Nephron (organoid): ENCODE measurements at regions not wholly inside any gene's neighbourhood (a gene's known extent, or its start where the extent isn't known, plus 50 kb on each side); places are given as distances from the start of the nearest gene placed in this dataset.

Experiments
- H3K27ac Mint-ChIP-seq, 3 experiments: 2 replicates each; pipeline ENCODE4 v1.8.0; 2020; ENCODE audit warnings: mixed read lengths in 3 of 3, mild to moderate bottlenecking in 2 of 3, moderate library complexity in 1 of 3
- H3K27me3 Mint-ChIP-seq: 2 replicates; pipeline ENCODE4 v1.8.0; 2021; ENCODE audit warnings: low read depth, mild to moderate bottlenecking, moderate library complexity, mixed read lengths
- H3K36me3 Mint-ChIP-seq: 2 replicates; pipeline ENCODE4 v1.8.0; 2020; ENCODE audit warnings: low read depth, mixed read lengths
- H3K4me1 Mint-ChIP-seq: 2 replicates; pipeline ENCODE4 v1.8.0; 2020; ENCODE audit warnings: mixed read lengths
- H3K4me3 Mint-ChIP-seq, 3 experiments: 2 replicates each; pipeline ENCODE4 v1.8.0; 2020; ENCODE audit warnings: mild to moderate bottlenecking in 3 of 3, mixed read lengths in 3 of 3, moderate library complexity in 2 of 3
- H3K9me3 Mint-ChIP-seq: 2 replicates; pipeline ENCODE4 v1.8.0; 2020; ENCODE audit warnings: mixed read lengths
- CTCF ChIP-seq, 3 experiments: fragments of 200-600 bp; sonication (generic); IDR thresholded peaks; one replicate each; pipeline ENCODE4 v1.5.0; 2021; ENCODE audit warnings: antibody characterized with exemption in 3 of 3; ENCODE audit not compliant: unreplicated experiment in 3 of 3

- no peaks in the 10 kb centered on the region for H3K4me1 Mint-ChIP-seq
- no peaks in the 10 kb centered on the region for H3K27me3 Mint-ChIP-seq
- no peak overlapping the region for H3K27ac Mint-ChIP-seq
- no peaks in the 10 kb centered on the region for H3K9me3 Mint-ChIP-seq
- H3K36me3 Mint-ChIP-seq, result no peaks in the 10 kb centered on the region
- H3K4me3 Mint-ChIP-seq, result no peak overlapping the region
- no peak for TF ChIP-seq CTCF (IDR thresholded peaks at IDR 0.05; ENCODE audit: unreplicated experiment in 3 of 3)
Measured at GRCh38 chr6:12608874-12609273, 107.7 kb upstream of the PHACTR1 start.

- no peak overlapping the region for H3K4me3 Mint-ChIP-seq
- H3K4me1 Mint-ChIP-seq, result no peaks in the 10 kb centered on the region
- no peaks in the 10 kb centered on the region for H3K27me3 Mint-ChIP-seq
Measured at GRCh38 chr6:12609751-12610150, 106.8 kb upstream of the PHACTR1 start.

GRCh38 chr6:12610862-12611261 lies 105.7 kb upstream of the PHACTR1 start:
- no peak for TF ChIP-seq CTCF (IDR thresholded peaks at IDR 0.05; ENCODE audit: unreplicated experiment in 3 of 3)

More at GRCh38 chr6:12609751-12610150, 106.8 kb upstream of the PHACTR1 start:
- H3K9me3 Mint-ChIP-seq, result no peaks in the 10 kb centered on the region
- no peak for TF ChIP-seq CTCF (IDR thresholded peaks at IDR 0.05; ENCODE audit: unreplicated experiment in 3 of 3)
- no peak overlapping the region for H3K27ac Mint-ChIP-seq
- no peaks in the 10 kb centered on the region for H3K36me3 Mint-ChIP-seq

GRCh38 chr6:12613811-12614210 lies 102.8 kb upstream of the PHACTR1 start:
- Mint-ChIP-seq H3K4me3 (no peak overlapping the region), H3K9me3 (no peaks in the 10 kb centered on the region), H3K36me3 (no peaks in the 10 kb centered on the region), H3K27me3 (no peaks in the 10 kb centered on the region), H3K27ac (no peak overlapping the region), H3K4me1 (no peaks in the 10 kb centered on the region)
- no peak for TF ChIP-seq CTCF (IDR thresholded peaks at IDR 0.05; ENCODE audit: unreplicated experiment in 3 of 3)

More at GRCh38 chr6:12610862-12611261, 105.7 kb upstream of the PHACTR1 start:
- H3K9me3 Mint-ChIP-seq, result no peaks in the 10 kb centered on the region
- no peaks in the 10 kb centered on the region for H3K4me1 Mint-ChIP-seq
- no peaks in the 10 kb centered on the region for H3K27me3 Mint-ChIP-seq
- no peaks in the 10 kb centered on the region for H3K36me3 Mint-ChIP-seq
- no peak overlapping the region for H3K27ac Mint-ChIP-seq
- H3K4me3 Mint-ChIP-seq, result no peak overlapping the region

- Mint-ChIP-seq H3K4me1 (no peaks in the 10 kb centered on the region), H3K36me3 (no peaks in the 10 kb centered on the region), H3K4me3 (no peak overlapping the region), H3K27me3 (no peaks in the 10 kb centered on the region), H3K9me3 (no peaks in the 10 kb centered on the region), H3K27ac (no peak overlapping the region)
- TF ChIP-seq CTCF (IDR thresholded peaks at IDR 0.05; ENCODE audit: unreplicated experiment in 3 of 3), result no peak
Measured at GRCh38 chr6:12614456-12614855, 102.1 kb upstream of the PHACTR1 start.

- no peak overlapping the region for H3K27ac Mint-ChIP-seq
- H3K27me3 Mint-ChIP-seq, result peaks cover 5% of the 10 kb centered on the region
- H3K4me1 Mint-ChIP-seq, result no peaks in the 10 kb centered on the region
- no peaks in the 10 kb centered on the region for H3K36me3 Mint-ChIP-seq
- H3K4me3 Mint-ChIP-seq, result no peak overlapping the region
- no peaks in the 10 kb centered on the region for H3K9me3 Mint-ChIP-seq
- no peak for TF ChIP-seq CTCF (IDR thresholded peaks at IDR 0.05; ENCODE audit: unreplicated experiment in 3 of 3)
Measured at GRCh38 chr6:12618296-12618695, 98.3 kb upstream of the PHACTR1 start.
